HL-60 (cell line): ENCODE measurements at regions not wholly inside any gene's neighbourhood (a gene's known extent, or its start where the extent isn't known, plus 50 kb on each side); places are given as distances from the start of the nearest gene placed in this dataset.

ENCODE experiments used
- POLR2AphosphoS5 ChIP-seq: IDR thresholded peaks from 2 replicates; pipeline ENCODE4 v1.6.1; 2012; ENCODE audit warnings: low read depth
- TF ChIP-seq, protein P1 (sequence below): IDR thresholded peaks from one replicate; pipeline ENCODE4 v1.5.1; 2011; ENCODE audit warnings: low read length, control low read depth, inconsistent platforms; ENCODE audit not compliant: insufficient read depth

DNA sequence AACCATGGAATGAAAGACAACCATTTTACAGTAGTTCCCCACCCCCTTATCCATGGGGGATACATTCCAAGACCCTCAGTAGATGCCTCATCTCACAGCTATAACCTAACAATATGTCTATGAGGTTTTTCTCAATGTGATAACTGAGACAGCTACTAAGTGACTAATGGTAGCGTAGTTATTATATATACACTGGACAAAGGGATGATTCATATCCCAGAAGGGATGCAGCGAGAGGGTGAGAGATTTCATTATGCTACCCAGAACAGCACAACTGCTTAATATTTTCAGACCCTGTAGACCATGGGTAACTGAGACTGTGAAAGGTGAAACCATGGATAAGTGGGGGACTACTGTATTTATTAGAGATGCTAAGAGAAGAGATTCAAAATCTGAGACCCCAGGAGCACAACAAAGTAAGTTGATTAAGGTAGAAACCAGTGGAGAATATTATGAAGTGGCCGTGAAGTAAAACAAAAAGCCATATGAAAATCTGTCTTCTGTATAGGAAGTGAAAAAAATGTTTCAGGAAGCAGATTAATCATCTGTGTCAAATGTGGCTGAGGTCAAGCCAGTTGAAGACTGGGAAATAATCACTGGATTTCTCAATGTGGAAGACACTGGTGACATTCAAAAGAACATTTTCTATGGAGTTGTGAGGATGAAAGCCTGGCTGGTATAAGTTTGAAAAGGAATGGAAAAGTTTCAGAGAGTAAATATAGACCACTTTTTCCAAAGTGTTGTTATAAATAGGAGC, 77.2 kb downstream of the RPL10L start:
- TF ChIP-seq, protein P1, sequence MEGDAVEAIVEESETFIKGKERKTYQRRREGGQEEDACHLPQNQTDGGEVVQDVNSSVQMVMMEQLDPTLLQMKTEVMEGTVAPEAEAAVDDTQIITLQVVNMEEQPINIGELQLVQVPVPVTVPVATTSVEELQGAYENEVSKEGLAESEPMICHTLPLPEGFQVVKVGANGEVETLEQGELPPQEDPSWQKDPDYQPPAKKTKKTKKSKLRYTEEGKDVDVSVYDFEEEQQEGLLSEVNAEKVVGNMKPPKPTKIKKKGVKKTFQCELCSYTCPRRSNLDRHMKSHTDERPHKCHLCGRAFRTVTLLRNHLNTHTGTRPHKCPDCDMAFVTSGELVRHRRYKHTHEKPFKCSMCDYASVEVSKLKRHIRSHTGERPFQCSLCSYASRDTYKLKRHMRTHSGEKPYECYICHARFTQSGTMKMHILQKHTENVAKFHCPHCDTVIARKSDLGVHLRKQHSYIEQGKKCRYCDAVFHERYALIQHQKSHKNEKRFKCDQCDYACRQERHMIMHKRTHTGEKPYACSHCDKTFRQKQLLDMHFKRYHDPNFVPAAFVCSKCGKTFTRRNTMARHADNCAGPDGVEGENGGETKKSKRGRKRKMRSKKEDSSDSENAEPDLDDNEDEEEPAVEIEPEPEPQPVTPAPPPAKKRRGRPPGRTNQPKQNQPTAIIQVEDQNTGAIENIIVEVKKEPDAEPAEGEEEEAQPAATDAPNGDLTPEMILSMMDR: no peak
- TF ChIP-seq POLR2AphosphoS5: no peak
